Cardiac fibroblast (primary cell): ENCODE measurements at regions not wholly inside any gene's neighbourhood (a gene's known extent, or its start where the extent isn't known, plus 50 kb on each side); places are given as distances from the start of the nearest gene placed in this dataset.

Experiments used
- DNase-seq, 2 donors: peaks; one replicate each; pipeline versions ENCODE4 v3.0.0 to v3.0.0-alpha.2; 2010; ENCODE audit warnings: low read depth in 2 of 2
- H3K4me3 ChIP-seq, 2 donors: replicated peaks in 1 of 2; 1 replicate in 1 of 2; 2 replicates in 1 of 2; pipeline ENCODE4 v1.5.1; 2011; ENCODE audit warnings: low read depth in 2 of 2, low read length in 2 of 2, mild to moderate bottlenecking in 2 of 2, moderate library complexity in 1 of 2
- CTCF ChIP-seq: IDR thresholded peaks from one replicate; pipeline ENCODE4 v1.5.1; 2011; ENCODE audit warnings: low read depth, mild to moderate bottlenecking, low read length, inconsistent platforms

- H3K4me3 ChIP-seq, result no peak overlapping the region
- peak in 1 of 2 donors; percentile 39 for DNase-seq
- no peak for TF ChIP-seq CTCF
These were observed 541.0 kb upstream of the ZEB2 start for GRCh38 chr2:145060876-145061275.

GRCh38 chr2:145059914-145060313, 540.0 kb upstream of the ZEB2 start:
- no peak for DNase-seq
- TF ChIP-seq CTCF, result no peak
- H3K4me3 ChIP-seq, result no peak overlapping the region

GRCh38 chr2:145059343-145059742, 539.4 kb upstream of the ZEB2 start:
- TF ChIP-seq CTCF, result no peak
- DNase-seq, result no peak

GRCh38 chr2:145058457-145058856, 538.5 kb upstream of the ZEB2 start:
- H3K4me3 ChIP-seq, result no peak overlapping the region
- no peak for DNase-seq
- TF ChIP-seq CTCF, result no peak

More at GRCh38 chr2:145059343-145059742, 539.4 kb upstream of the ZEB2 start:
- H3K4me3 ChIP-seq, result no peak overlapping the region

GRCh38 chr2:145055651-145056050, 535.7 kb upstream of the ZEB2 start:
- no peak for TF ChIP-seq CTCF
- no peak overlapping the region for H3K4me3 ChIP-seq
- DNase-seq, result no peak

GRCh38 chr2:145050134-145050533, 530.2 kb upstream of the ZEB2 start:
- no peak for TF ChIP-seq CTCF
- no peak overlapping the region for H3K4me3 ChIP-seq
- no peak for DNase-seq

GRCh38 chr2:145049475-145049874, 529.6 kb upstream of the ZEB2 start:
- H3K4me3 ChIP-seq, result no peak overlapping the region
- TF ChIP-seq CTCF, result no peak
- no peak for DNase-seq
